GM12891 (cell line): ENCODE measurements at regions not wholly inside any gene's neighbourhood (a gene's known extent, or its start where the extent isn't known, plus 50 kb on each side); places are given as distances from the start of the nearest gene placed in this dataset.

Experiments used
- DNase-seq: peaks from one replicate; pipeline ENCODE4 v3.0.0; 2011; ENCODE audit warnings: low spot score; ENCODE audit not compliant: insufficient read length
- FAIRE-seq: peaks from 2 replicates; lab custom pipeline; 2011; peaks lifted over from hg19 to GRCh38; lab: Jason Lieb, UNC
- PAX5 ChIP-seq: IDR thresholded peaks from 2 replicates; pipeline ENCODE4 v1.6.1; 2011; ENCODE audit warnings: low read length, moderate library complexity, mild to moderate bottlenecking; ENCODE audit not compliant: insufficient read depth, severe bottlenecking
- POLR2A ChIP-seq: IDR thresholded peaks from 2 replicates; pipeline ENCODE4 v1.6.1; 2011; ENCODE audit warnings: low read depth, low read length, control low read depth
- POLR2AphosphoS5 ChIP-seq: IDR thresholded peaks from 2 replicates; pipeline ENCODE4 v1.6.1; 2011; ENCODE audit warnings: low read depth, low read length, control low read depth
- POU2F2 ChIP-seq: IDR thresholded peaks from 2 replicates; pipeline ENCODE4 v1.6.1; 2011; ENCODE audit warnings: low read depth, mild to moderate bottlenecking, control low read depth, low read length, moderate library complexity
- SPI1 ChIP-seq: IDR thresholded peaks from 2 replicates; pipeline ENCODE4 v1.6.1; 2011; ENCODE audit warnings: low read depth, low read length, control low read depth
- TAF1 ChIP-seq: IDR thresholded peaks from 2 replicates; pipeline ENCODE4 v1.6.1; 2011; ENCODE audit warnings: low read depth, low read length, control low read depth

DNA sequence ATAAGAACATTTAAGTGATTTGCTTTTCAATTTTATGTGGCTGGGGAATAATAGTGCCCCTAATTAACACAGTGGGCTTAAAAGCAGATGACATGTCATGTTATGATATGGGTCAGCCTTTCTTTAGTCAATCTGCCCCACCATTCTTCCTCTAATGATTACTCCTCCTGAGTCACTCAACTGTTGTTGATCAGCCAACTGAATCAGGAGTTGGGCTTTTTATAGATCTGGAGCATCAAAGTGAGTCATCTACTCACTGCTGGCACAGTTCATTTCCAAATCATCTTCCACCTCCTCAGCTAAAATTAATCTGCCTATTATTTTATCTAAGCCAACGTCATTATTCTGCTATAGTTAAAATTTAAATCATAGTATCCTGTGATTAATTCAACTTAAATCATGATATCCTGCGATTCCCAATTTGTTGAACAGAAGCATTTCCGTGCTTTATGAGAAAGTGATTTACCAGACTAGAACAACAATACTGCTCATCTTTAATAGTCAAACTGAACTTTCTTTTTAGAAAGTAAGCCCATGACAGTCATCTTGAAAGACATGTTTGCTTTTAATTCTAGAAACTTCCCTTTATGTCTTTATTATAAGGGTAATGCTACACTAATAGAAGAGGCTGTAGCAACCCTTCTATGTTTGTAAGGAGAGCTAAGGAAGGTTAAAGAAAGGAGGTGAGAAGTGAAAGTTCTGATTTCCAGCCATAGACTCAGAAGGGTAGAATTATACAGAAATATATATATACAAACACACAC lies 551.4 kb downstream of the TBC1D4 start:
- DNase-seq = no peak
- TF ChIP-seq TAF1 (no peak), POLR2AphosphoS5 (no peak), PAX5 (no peak), SPI1 (no peak), POLR2A (no peak), POU2F2 (no peak)
- no peak for FAIRE-seq

DNA sequence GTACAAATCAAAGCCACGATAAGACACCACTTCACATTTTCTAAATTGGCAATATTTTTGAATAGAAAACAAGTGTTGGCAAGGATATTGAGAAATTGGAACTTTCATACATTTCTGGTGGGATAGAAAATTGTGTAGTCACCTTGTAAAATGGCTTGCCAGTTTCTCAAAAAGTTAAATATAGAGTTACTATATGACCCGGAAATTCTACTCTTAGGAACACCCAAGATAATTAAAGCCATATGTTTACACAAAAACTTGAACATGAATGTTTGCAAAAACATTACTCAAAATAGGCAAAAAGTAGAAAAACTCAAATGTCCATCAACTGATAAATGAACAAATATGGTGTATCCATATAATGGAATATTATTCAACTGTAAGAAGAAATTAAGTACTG lies 552.5 kb downstream of the TBC1D4 start:
- no peak for FAIRE-seq
- TF ChIP-seq TAF1 = no peak
- TF ChIP-seq PAX5 = no peak
- TF ChIP-seq SPI1 = no peak
- TF ChIP-seq POLR2AphosphoS5 = no peak
- TF ChIP-seq POU2F2 = no peak
- TF ChIP-seq POLR2A = no peak
- DNase-seq = no peak

DNA sequence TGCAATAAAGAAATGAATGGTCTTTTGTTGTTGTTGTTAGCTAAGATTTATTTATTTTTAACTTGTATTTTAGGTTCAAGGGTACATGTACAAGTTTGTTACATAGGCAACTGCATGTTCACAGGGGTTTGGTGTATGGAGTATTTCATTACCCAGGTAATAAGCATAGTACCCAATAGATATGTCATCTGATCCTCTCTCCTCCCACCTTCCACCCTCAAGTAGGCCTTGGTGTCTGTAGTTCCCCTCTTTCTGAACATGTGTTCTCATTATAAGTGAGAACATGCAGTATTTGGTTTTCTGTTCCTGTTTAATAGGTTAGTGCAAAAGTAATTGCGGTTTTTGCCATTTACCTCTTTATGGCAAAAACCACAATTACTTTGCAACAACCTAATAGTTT lies 554.1 kb downstream of the TBC1D4 start:
- no peak for FAIRE-seq
- TF ChIP-seq POLR2A (no peak), PAX5 (no peak), SPI1 (no peak), POLR2AphosphoS5 (no peak), POU2F2 (no peak)
- no peak for DNase-seq

DNA sequence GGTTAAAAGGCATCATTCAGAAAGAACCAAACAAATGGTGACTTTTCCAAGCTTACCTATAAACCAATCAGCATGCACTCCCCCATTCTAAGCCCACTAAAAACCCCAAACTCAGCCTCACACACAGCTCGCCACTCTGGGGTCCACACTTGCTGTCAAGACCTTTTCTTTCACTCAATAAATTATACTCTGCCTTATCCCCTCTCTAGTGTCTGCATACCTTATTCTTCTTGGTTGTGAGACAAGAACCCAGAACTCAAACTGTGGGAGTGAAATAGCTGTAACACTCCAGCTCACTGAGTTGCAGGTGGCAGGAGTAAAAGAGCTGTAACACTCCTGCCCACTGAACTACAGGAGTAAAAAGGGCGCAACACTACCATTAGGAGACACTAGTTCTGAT lies 559.0 kb downstream of the TBC1D4 start:
- no peak for FAIRE-seq
- no peak for DNase-seq
- TF ChIP-seq POLR2AphosphoS5 (no peak), POU2F2 (no peak), PAX5 (no peak), POLR2A (no peak), TAF1 (no peak), SPI1 (no peak)

DNA sequence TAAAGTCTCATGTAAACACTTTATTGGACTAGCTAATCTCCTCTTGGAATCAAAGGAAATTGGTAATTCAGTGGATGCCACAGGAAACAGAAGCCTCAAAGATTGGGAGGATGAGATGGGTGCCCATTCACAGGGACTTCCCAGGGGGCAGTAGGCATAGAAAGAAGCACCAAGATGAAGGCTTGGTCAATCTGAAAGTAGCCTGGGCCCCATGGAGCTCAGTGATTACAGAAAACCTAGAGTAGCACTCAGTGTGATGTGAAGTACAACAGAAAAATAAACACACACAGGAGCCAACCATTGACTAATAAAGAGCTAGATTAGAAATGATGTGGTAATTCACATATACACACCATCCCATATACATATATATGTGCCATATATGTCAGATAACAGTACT lies 560.6 kb downstream of the TBC1D4 start:
- no peak for TF ChIP-seq PAX5
- TF ChIP-seq POU2F2 = no peak
- TF ChIP-seq POLR2AphosphoS5 = no peak
- no peak for TF ChIP-seq TAF1
- no peak for TF ChIP-seq POLR2A
- TF ChIP-seq SPI1 = no peak
- no peak for DNase-seq
- no peak for FAIRE-seq

DNA sequence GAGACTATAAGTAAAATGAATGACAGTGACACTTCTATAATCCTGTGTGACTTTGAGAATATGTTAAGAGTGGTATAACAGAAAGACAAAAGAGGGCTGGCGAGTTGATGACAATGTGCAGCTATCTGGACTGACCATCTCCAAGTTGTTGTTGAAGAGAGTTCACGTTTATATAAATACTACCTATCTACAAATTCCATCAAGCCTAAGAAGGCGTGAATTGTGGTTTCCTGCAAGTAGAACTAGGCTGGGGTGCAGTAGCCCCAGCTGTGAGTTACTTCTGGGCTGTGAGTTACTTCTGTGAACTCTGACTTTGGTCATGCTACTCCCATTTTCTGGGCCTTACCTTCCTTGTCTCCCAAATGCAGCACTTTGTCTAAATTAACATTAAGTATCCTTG lies 561.0 kb downstream of the TBC1D4 start:
- DNase-seq (no peak), FAIRE-seq (no peak)
- TF ChIP-seq POLR2AphosphoS5 (no peak), POU2F2 (no peak), TAF1 (no peak)

GRCh38 chr13:74920361-74920760 lies 561.6 kb downstream of the TBC1D4 start:
- DNase-seq = no peak
- FAIRE-seq = no peak
- TF ChIP-seq POLR2A = no peak

- no peak for TF ChIP-seq SPI1
- no peak for TF ChIP-seq TAF1
- no peak for TF ChIP-seq POLR2AphosphoS5
- TF ChIP-seq PAX5 = no peak
- no peak for TF ChIP-seq POU2F2
- no peak for TF ChIP-seq POLR2A
- FAIRE-seq (no peak), DNase-seq (no peak)
These were observed 562.1 kb downstream of the TBC1D4 start for GRCh38 chr13:74919914-74920313.

GRCh38 chr13:74912898-74913297 lies 569.1 kb downstream of the TBC1D4 start:
- DNase-seq (no peak), FAIRE-seq (no peak)
- no peak for TF ChIP-seq POLR2AphosphoS5
- no peak for TF ChIP-seq SPI1
- TF ChIP-seq POU2F2 = no peak
- TF ChIP-seq POLR2A = no peak
- no peak for TF ChIP-seq TAF1
- TF ChIP-seq PAX5 = no peak

DNA sequence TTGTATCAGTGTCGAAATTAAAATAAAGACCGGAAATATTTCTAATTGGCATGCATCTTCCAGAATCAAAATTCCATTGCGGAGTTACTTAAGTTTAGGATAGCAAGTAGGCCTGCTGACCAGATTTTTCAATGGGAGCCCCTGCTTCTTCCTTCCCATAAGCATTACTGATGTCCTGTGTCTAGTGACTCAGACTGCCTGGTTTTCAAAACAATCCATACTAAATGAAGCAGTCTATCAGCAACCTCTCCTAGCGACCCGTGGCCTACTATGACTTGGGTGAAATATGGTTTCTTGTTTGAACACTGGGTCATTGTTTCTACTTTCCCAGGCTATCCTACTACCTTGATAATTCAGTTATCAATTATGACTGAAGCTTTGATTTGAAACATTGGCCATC lies 571.6 kb downstream of the TBC1D4 start:
- FAIRE-seq (no peak), DNase-seq (no peak)
- no peak for TF ChIP-seq TAF1
- TF ChIP-seq POLR2AphosphoS5 = no peak
- no peak for TF ChIP-seq SPI1
- no peak for TF ChIP-seq PAX5
- no peak for TF ChIP-seq POLR2A
- no peak for TF ChIP-seq POU2F2
